OCI-LY1 (cell line): ENCODE measurements at regions not wholly inside any gene's neighbourhood (a gene's known extent, or its start where the extent isn't known, plus 50 kb on each side); places are given as distances from the start of the nearest gene placed in this dataset.

Experiments
- H2AFZ ChIP-seq: fragments of 200-600 bp; sonication (generic), shearing (Covaris generic); 2 replicates; pipeline ENCODE4 v1.6.0; 2014; ENCODE audit warnings: antibody characterized with exemption, mild to moderate bottlenecking, low read length
- H3F3A ChIP-seq: fragments of 200-600 bp; sonication (generic), shearing (Covaris generic); 2 replicates; pipeline ENCODE4 v1.6.0; 2014; ENCODE audit warnings: mild to moderate bottlenecking, antibody characterized with exemption, low read length, moderate library complexity; ENCODE audit not compliant: insufficient read depth
- H3K27ac ChIP-seq: fragments of 200-600 bp; sonication (generic); 2 replicates; pipeline ENCODE4 v1.5.1; 2014; ENCODE audit warnings: low read length, mixed run types, mild to moderate bottlenecking, low read depth; ENCODE audit not compliant: poor library complexity, severe bottlenecking
- H3K27me3 ChIP-seq: fragments of 200-600 bp; sonication (generic); 2 replicates; pipeline ENCODE4 v1.6.0; 2014; ENCODE audit warnings: antibody characterized with exemption, mild to moderate bottlenecking, low read length, moderate library complexity; ENCODE audit not compliant: insufficient read depth
- H3K36me3 ChIP-seq: fragments of 200-600 bp; sonication (generic); 2 replicates; pipeline ENCODE4 v1.6.1; 2014; ENCODE audit warnings: mild to moderate bottlenecking, antibody characterized with exemption, low read length, moderate library complexity, mixed read lengths; ENCODE audit not compliant: insufficient read depth
- H3K4me1 ChIP-seq: fragments of 200-600 bp; sonication (generic); 2 replicates; pipeline ENCODE4 v1.5.1; 2014; ENCODE audit warnings: mild to moderate bottlenecking, low read length, moderate library complexity; ENCODE audit not compliant: insufficient read depth, severe bottlenecking
- H3K4me2 ChIP-seq: fragments of 200-600 bp; sonication (generic), shearing (Covaris generic); 2 replicates; pipeline ENCODE4 v1.6.1; 2014; ENCODE audit warnings: low read length
- H3K4me3 ChIP-seq: fragments of 200-600 bp; sonication (generic); 2 replicates; pipeline ENCODE4 v1.5.1; 2014; ENCODE audit warnings: low read length, low read depth, mild to moderate bottlenecking, mixed read lengths; ENCODE audit not compliant: poor library complexity, severe bottlenecking
- H3K79me2 ChIP-seq: fragments of 200-600 bp; shearing (Covaris generic); 2 replicates; pipeline ENCODE4 v1.6.1; 2016; ENCODE audit warnings: mixed run types, low read length, mixed read lengths; ENCODE audit not compliant: insufficient read depth
- H3K9ac ChIP-seq: fragments of 200-600 bp; sonication (generic), shearing (Covaris generic); 2 replicates; pipeline ENCODE4 v1.6.1; 2014; ENCODE audit warnings: mild to moderate bottlenecking, low read length, mixed read lengths
- H3K9me2 ChIP-seq: fragments of 200-600 bp; sonication (generic), shearing (Covaris generic); 2 replicates; pipeline ENCODE4 v1.6.1; 2014; ENCODE audit warnings: low read depth, mild to moderate bottlenecking, low read length, mixed read lengths
- H3K9me3 ChIP-seq: fragments of 200-600 bp; shearing (Covaris generic); 2 replicates; pipeline ENCODE4 v1.6.1; 2014; ENCODE audit warnings: low read length, mixed read lengths
- H4K20me1 ChIP-seq: fragments of 200-600 bp; sonication (generic), shearing (Covaris generic); 2 replicates; pipeline ENCODE4 v1.6.0; 2016; ENCODE audit warnings: mild to moderate bottlenecking, low read length; ENCODE audit not compliant: insufficient read depth
- EZH2 ChIP-seq: fragments of 200-600 bp; sonication (generic), shearing (Covaris generic); IDR thresholded peaks from 2 replicates; pipeline ENCODE4 v1.8.0; 2017; ENCODE audit warnings: borderline replicate concordance, mixed run types, mild to moderate bottlenecking, antibody characterized with exemption, low read length, moderate library complexity, mixed read lengths
- TF ChIP-seq, protein P1 (sequence below): fragments of 200-600 bp; sonication (generic), shearing (Covaris generic); IDR thresholded peaks from 2 replicates; pipeline ENCODE4 v1.5.1; 2017; ENCODE audit warnings: mild to moderate bottlenecking, antibody characterized with exemption, low read length, moderate library complexity, mixed read lengths

DNA sequence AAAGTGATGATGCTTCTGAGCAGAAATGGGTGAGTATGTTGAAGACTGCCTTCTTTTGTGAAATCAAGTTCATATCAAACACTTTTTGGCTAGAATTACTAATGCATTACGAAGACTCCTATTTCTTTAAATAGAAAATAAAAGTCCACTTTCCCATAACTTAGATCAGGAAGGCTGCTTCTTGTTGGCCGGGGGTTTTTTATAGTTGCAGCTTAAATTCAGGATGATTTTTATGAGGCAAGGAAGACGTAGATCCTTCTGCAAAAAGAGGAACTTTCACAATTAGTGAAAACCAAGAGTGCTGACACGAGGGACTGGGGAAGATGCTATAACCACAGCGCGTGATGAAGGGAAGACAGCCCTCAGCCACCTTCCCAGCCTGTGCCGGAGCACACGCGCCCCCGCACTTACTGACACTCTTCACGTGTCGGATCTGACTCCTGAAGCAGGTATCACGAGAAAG is 206.1 kb upstream of the PRDM1 start:
- no peak overlapping the region for H2AFZ ChIP-seq
- H3K9me2 ChIP-seq, result no peaks in the 10 kb centered on the region
- H3K27ac ChIP-seq, result no peak overlapping the region
- TF ChIP-seq EZH2, result no peak
- TF ChIP-seq, protein P1, sequence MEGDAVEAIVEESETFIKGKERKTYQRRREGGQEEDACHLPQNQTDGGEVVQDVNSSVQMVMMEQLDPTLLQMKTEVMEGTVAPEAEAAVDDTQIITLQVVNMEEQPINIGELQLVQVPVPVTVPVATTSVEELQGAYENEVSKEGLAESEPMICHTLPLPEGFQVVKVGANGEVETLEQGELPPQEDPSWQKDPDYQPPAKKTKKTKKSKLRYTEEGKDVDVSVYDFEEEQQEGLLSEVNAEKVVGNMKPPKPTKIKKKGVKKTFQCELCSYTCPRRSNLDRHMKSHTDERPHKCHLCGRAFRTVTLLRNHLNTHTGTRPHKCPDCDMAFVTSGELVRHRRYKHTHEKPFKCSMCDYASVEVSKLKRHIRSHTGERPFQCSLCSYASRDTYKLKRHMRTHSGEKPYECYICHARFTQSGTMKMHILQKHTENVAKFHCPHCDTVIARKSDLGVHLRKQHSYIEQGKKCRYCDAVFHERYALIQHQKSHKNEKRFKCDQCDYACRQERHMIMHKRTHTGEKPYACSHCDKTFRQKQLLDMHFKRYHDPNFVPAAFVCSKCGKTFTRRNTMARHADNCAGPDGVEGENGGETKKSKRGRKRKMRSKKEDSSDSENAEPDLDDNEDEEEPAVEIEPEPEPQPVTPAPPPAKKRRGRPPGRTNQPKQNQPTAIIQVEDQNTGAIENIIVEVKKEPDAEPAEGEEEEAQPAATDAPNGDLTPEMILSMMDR, result no peak
- H3K4me3 ChIP-seq, result no peak overlapping the region
- no peaks in the 10 kb centered on the region for H3K79me2 ChIP-seq
- no peak overlapping the region; the same call in 1 of the 2 replicates for H3K4me2 ChIP-seq
- H4K20me1 ChIP-seq, result no peaks in the 10 kb centered on the region
- no peak overlapping the region for H3K9ac ChIP-seq
- H3F3A ChIP-seq, result no peaks in the 10 kb centered on the region
- peaks cover 3% of the 10 kb centered on the region for H3K4me1 ChIP-seq
- H3K27me3 ChIP-seq, result no peaks in the 10 kb centered on the region
- no peaks in the 10 kb centered on the region for H3K9me3 ChIP-seq
- no peaks in the 10 kb centered on the region for H3K36me3 ChIP-seq

DNA sequence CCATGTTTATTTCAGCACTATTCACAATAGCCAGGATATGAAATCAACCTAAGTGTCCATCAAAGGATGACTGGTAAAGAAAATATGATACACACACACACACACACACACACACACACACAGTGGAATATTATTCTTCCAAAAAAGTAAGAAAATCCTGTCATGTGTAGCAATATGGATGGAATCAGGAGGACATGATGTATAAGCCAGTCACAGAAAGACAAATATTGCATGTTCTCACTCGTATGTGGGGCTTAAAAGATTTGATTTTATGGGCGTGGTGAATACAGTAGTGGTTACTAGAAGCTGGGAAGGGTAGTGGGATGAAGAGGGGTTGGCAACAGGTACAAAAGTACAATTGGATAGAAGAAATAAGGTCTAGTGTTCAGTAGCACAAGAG is 207.0 kb upstream of the PRDM1 start:
- no peaks in the 10 kb centered on the region for H3K36me3 ChIP-seq
- peaks cover 3% of the 10 kb centered on the region for H3K4me1 ChIP-seq
- H3K27ac ChIP-seq, result no peak overlapping the region
- no peaks in the 10 kb centered on the region for H3K9me2 ChIP-seq
- H3K4me3 ChIP-seq, result no peak overlapping the region
- no peak overlapping the region for H3K9ac ChIP-seq
- H3K27me3 ChIP-seq, result no peaks in the 10 kb centered on the region
- TF ChIP-seq EZH2, result no peak
- TF ChIP-seq, protein P1, result no peak
- H3K9me3 ChIP-seq, result no peaks in the 10 kb centered on the region
- no peaks in the 10 kb centered on the region for H3F3A ChIP-seq
- no peak overlapping the region for H3K4me2 ChIP-seq
- H2AFZ ChIP-seq, result no peak overlapping the region
- H3K79me2 ChIP-seq, result no peaks in the 10 kb centered on the region
- no peaks in the 10 kb centered on the region for H4K20me1 ChIP-seq

DNA sequence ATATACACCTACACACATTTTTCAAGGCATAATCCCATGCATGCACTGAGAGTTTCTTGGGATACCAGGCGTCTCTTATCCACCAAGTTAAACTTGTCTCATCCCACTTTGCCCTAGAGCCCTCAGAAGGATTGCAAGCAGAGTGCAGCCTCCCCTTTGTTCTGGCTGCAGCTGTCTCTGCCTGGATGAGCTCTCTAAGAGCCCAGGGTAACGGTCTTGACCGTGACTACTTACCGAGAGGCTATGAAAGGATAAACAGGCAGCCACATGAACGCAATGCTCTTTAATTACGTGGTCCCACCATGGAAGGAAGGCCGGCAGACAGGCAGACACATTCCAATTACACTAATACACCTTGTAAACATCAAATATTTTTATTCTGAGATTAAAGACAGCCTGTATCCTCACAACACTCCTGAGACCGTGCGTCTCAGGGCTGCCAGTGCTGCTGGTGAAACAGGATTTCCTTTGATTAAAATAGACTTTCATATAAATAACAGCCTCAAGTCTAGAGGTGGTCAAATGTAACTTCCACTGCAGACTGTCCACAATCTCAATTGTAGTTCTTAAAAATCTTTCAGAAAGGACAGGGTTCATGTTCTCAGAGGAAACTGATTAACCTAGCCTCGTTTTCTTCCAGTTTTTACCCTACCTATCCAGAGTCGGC is 210.0 kb upstream of the PRDM1 start:
- Histone ChIP-seq H3F3A (no peaks in the 10 kb centered on the region), H3K36me3 (no peaks in the 10 kb centered on the region), H3K27me3 (no peaks in the 10 kb centered on the region), H3K4me3 (no peak overlapping the region), H3K4me2 (no peak overlapping the region), H3K27ac (no peak overlapping the region), H3K9me3 (no peaks in the 10 kb centered on the region), H3K79me2 (no peaks in the 10 kb centered on the region), H2AFZ (no peak overlapping the region), H3K9me2 (no peaks in the 10 kb centered on the region), H4K20me1 (no peaks in the 10 kb centered on the region), H3K4me1 (no peaks in the 10 kb centered on the region), H3K9ac (no peak overlapping the region)
- TF ChIP-seq EZH2, result no peak
- TF ChIP-seq, protein P1, result no peak
